RKO (cell line): ENCODE measurements at regions not wholly inside any gene's neighbourhood (a gene's known extent, or its start where the extent isn't known, plus 50 kb on each side); places are given as distances from the start of the nearest gene placed in this dataset.
A peak's percentile ranks its signal among the peaks of the same experiment; 100 is the strongest.

Experiments
- DNase-seq: peaks from one replicate; pipeline ENCODE4 v3.0.0-alpha.2; 2016; ENCODE audit warnings: low spot score

GRCh38 chr7:130931423-130931822, 197.4 kb upstream of the KLF14 start:
- DNase-seq = no peak

- DNase-seq = peak; percentile 85
Observed at GRCh38 chr7:130932088-130932487, 198.1 kb upstream of the KLF14 start.

DNA sequence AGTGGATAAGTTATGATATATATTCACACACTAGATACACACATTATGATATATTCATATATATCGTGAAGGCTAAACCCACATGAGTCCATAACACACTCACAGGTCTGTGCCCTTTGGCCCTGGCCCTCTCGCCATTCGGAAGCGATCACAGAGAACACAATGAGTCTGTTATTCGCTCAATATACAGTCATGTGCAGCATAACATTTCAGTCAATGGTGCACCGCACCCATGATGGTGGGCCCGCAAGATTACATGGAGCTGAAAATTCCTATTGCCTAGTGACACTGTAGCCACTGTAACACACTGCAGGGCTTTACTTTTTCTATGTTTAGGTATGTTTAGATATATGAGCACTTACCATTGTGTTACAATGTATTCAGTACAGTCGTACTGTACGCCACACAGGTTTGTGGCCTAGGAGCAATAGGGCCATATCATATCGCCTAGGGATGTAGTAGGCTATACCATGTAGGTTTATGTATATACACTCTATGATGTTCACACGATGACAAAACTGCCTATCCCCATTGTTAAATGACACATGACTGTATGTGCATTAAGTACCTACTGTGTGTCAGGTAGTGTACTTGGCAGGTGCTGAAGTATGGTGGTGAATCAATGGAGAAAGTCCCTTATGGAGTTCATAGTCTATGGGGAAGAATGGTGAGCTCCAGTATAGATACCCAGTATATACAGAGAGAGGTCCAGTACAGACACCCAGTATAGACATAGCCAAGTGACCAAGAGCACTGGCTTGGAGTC, 198.8 kb upstream of the KLF14 start:
- no peak for DNase-seq

DNA sequence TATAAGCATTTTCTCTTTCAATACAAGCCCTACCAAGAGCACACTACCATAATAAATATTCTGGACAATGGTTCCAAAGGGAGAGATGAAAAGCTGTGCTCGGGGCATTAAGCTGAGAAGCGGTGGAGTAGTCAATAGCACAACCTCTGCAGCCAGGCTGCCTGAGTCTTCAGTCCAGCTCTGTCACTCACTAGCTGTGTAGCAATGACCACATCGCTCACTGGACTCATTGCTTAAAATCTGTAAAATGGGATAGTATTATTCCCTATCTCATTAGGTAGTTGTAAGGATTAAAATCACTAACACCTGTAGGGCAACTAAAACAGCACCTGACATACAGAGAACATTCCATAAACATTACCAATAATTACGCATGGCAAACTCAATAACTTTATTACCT, 199.9 kb upstream of the KLF14 start:
- DNase-seq = no peak

DNA sequence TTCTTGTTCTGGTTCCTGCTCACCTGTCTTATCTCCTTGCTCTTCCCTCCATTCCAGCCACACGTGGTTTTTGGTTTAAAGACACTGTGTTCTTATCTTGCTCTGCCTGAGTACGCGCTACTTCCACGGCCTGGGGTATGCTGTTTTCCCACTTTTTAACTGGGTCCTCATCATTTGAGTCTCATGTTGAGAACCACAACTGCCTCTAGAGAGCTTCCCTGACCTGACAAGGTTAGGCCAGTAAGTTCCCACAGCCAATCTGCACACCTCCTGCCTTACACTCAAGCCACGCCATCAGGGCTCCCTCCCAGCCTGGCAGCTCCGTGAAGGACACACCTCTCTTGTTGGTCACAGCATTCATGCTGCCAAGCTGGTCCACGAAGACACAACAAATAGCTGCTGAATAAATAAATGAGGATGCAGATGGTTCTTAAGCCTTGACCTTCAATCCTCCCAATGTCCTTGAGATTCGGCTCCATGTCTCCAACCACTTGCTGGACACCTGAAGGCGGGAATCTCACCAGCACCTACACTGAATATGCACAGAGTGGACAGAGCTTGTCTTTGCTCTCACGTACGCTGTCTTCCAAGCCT, 201.7 kb upstream of the KLF14 start:
- DNase-seq = no peak

GRCh38 chr7:130936202-130936931, 202.4 kb upstream of the KLF14 start:
- DNase-seq = no peak

GRCh38 chr7:130937016-130937415, 203.0 kb upstream of the KLF14 start:
- no peak for DNase-seq

DNA sequence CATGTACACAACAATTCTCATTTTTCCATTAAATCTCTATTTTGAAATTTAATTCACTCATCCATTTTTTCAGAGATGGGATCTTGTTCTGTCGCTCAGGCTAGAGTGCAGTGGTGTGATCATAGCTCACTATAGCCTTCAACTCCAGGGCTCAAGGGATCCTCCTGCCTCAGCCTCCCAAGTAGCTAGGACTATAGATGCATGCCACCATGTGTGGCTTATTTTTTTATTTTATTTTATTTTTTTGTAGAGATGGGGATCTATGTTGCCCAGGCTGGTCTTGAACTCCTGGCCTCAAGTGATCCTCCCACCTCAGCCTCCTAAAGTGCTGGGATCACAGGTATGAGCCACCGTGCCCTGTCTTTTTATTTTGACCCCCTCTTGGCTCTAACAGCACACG, 203.8 kb upstream of the KLF14 start:
- no peak for DNase-seq

DNA sequence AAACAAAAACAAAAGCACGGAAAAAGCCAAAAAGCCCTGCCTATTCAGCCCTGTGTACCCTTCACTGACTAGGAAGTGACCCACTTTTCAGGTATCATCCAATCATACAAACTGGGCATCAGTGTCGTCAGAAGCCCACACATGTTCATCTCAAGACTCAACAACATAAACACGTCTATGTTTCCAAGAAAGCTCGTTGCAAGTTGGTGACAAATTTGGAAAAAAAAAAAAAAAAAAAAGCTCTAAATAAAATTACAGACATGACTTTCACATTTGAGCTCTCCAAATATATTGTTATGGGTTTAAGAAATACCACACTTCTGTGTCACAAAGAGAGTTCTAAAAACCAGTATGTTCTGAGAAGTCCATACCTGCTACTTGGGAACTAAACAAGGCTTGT, 204.7 kb upstream of the KLF14 start:
- DNase-seq = peak; percentile 86

GRCh38 chr7:130939321-130940095, 205.5 kb upstream of the KLF14 start:
- DNase-seq = peak; percentile 89

GRCh38 chr7:130940326-130940725, 206.3 kb upstream of the KLF14 start:
- DNase-seq = no peak

- no peak for DNase-seq
Observed at GRCh38 chr7:130940907-130941306, 206.9 kb upstream of the KLF14 start.

DNA sequence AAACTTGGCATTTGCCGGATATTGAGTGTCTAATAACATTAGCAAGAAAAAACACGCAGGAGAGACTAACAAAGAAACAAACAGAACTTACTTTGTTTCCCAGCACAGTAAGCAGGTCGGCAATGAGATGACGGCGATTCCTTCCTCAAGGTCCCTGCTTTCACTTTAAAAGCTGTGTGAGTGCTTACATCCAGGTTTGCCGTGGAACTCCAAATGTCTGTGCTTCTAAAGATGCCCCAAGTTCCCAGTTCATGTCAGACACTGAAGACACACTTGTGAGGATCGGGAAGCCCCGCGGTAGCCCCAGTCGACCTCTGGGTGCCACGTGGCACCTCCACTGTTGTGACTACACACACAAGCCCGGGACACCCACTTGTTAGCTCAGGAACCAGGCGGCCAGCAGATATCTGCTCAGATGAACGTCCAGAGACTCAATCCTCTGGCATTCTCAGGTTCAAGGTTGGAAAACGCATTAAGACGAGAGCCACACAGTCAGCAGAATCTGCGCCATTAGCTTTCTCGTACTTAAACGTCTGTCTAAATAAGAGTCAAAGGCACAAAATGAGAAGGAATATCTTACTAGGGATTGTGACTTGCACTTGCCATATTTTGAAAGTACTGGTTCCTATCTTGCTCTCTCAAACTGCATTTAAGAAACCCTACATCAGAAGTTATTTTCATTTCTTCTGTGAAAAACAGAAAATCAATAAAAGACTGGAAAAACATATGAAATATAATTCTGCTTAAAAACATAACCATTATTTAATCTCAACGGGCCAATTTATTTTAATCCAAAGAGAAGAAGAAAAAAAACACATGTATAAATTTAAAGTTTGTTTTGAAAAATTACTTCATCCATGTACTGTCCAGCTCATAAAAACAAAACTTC, 207.6 kb upstream of the KLF14 start:
- peak; percentile 98 for DNase-seq

DNA sequence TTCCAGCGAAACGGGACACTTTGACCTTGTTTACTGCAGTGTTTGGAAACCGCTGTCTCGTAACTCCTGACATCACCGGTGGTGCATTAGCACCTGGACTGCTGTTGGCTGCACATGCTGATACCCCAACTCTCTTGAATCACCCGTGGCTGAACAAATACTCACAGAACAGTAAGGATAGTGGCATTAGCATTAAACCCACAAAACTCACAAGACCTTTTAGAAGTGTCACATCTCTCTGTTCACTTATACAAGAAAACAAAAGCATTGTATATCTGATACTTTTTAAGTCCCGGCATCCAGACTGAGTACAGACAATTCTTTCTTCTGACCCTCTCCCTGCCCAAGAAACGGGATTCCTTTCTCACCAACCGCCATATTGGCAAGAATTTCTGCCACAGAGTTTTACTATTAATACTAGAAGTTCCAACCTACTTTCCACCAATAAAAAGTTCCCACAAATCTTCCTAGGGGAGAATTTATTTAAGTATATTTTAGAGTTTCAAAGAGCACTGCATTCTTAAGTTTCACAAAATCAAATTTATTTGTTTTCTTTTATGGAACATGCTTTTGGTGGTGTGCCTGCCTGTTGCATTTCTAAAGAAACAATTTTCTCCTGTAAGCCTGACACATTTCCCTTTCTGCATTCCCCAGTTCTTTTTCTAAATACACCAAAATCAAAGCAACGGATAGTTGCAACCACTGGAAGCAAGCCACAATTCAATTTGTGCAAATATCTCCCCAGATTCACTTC, 208.4 kb upstream of the KLF14 start:
- DNase-seq = peak; percentile 96

DNA sequence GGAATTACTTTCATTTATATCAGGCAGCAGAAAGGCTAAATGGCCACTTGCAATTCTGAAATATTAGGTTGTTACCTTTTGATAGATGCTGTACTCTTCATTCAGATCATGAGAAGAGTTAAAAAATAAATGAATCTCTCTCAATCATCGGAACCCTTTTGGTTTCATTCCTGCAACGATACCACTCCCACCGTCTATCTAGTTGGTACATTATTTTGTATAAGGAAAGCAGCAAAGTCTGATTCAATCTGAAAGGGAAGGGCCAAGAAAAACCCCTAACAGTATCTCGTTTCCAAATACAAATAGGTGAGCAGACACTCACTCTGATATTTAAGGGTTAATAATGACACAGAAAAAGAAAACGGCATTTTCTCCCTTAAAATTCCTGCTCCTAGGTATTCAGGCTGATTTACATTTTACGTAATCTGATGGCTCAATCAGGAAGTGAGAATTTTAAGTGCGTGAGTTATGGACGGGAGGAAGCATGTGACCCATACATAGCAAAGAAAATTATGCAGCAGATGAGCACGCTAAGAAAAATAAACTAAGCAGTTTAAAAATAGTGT, 209.4 kb upstream of the KLF14 start:
- peak; percentile 98 for DNase-seq

- peak; percentile 67 for DNase-seq
Observed at GRCh38 chr7:130943981-130944380, 210.0 kb upstream of the KLF14 start.

GRCh38 chr7:130944997-130945396, 211.0 kb upstream of the KLF14 start:
- peak; percentile 71 for DNase-seq

- peak; percentile 65 for DNase-seq
Observed at GRCh38 chr7:130945411-130945811, 211.4 kb upstream of the KLF14 start.

- DNase-seq = peak; percentile 83
Observed at GRCh38 chr7:130946114-130946513, 212.1 kb upstream of the KLF14 start.
